Activated T-cell treated with anti-CD3 and anti-CD28 coated beads, Interleukin-2, amount 50 U/mL, for 4 hours (primary cell): ENCODE measurements at regions not wholly inside any gene's neighbourhood (a gene's known extent, or its start where the extent isn't known, plus 50 kb on each side); places are given as distances from the start of the nearest gene placed in this dataset.

Experiments
- ATAC-seq, 2 donors: fragments of 200-7000 bp; cut with Tn5 transposase; one replicate each; pipeline ENCODE4 v1.10.0; 2021
- DNase-seq: peaks from one replicate; pipeline ENCODE4 v3.0.0-alpha.2; 2020
- H3K27me3 Mint-ChIP-seq: one replicate; pipeline ENCODE4 v1.8.0; 2021; ENCODE audit warnings: low read depth, mixed read lengths
- H3K36me3 Mint-ChIP-seq: one replicate; pipeline ENCODE4 v1.8.0; 2022; ENCODE audit warnings: mixed read lengths; ENCODE audit not compliant: insufficient read depth
- H3K4me1 Mint-ChIP-seq: one replicate; pipeline ENCODE4 v1.8.0; 2021; ENCODE audit warnings: low read depth, mixed read lengths
- H3K4me3 Mint-ChIP-seq: one replicate; pipeline ENCODE4 v1.8.0; 2021; ENCODE audit warnings: mild to moderate bottlenecking, moderate library complexity, mixed read lengths
- H3K9me3 Mint-ChIP-seq: one replicate; pipeline ENCODE4 v1.8.0; 2021; ENCODE audit warnings: mixed read lengths

DNA sequence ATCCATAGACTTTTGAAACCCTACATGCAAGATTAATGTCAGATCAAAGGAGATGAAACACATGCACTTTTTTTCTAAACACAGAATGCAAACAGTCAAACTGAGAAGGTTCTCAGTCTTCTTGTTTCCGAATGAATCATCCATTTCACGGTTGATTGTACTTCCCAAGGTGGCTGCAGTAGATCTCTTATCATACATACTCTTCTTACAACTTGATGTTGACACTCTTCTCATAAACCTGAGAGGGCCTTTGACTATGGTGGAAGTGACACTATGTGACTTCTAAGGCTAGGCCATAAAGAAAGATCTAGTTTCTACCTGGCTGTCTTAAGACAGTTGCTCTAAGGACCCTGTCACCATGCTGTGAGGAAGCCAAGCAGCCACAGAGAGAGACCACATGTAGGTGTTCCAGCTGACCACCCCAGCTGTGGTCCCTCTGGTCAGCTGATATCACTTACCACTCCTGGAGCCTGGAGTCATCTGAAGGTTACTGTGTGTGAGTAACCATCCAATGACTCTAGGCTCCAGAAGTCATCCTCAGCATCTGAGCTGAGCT, 67.2 kb upstream of the HMGA2 start:
- Mint-ChIP-seq H3K4me1 (no peaks in the 10 kb centered on the region), H3K36me3 (no peaks in the 10 kb centered on the region), H3K9me3 (no peaks in the 10 kb centered on the region), H3K4me3 (no peak overlapping the region), H3K27me3 (peaks cover 8% of the 10 kb centered on the region)
- peak; percentile 90 to 91 for ATAC-seq
- no peak for DNase-seq

DNA sequence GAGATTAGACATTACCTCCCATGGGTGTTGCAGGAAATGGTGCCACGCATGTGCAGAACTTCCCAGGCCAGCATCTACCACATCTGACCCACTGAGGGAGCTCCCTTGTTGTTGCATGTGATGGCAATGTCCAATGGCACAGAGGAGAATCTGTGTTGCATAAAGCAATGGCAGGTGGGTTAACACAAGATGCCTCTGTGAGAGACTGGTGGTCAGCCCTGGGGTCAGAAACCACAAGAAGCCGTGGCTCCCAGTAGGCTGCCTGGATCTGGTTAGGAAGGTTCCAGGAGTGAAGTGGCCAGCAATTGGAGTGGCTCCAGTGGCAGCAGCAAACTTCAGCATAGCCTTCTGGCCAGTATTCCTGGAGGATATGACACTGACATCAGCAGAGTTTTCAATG, 65.9 kb upstream of the HMGA2 start:
- ATAC-seq: no peak
- Mint-ChIP-seq H3K4me3 (no peak overlapping the region), H3K4me1 (no peaks in the 10 kb centered on the region), H3K9me3 (no peaks in the 10 kb centered on the region), H3K27me3 (peaks cover 8% of the 10 kb centered on the region), H3K36me3 (no peaks in the 10 kb centered on the region)
- no peak for DNase-seq

DNA sequence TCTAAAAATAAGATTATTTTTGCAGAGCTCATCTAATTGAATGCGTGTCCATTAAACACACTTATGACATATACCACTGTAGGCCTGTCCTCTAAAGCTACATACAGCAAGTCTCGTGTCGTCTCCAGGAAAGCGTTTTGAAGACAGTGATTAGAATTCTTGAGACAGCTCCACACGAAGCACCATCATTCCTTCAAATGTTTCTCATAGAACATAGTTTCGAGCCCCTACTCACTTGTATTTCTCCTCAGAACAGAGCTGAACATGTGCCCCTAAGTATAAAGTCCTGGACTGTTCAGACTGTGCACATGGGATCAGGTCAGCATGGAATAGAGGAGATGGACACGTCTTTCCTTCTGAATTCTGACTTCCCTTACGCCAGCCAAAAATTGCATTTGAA, 64.5 kb upstream of the HMGA2 start:
- H3K9me3 Mint-ChIP-seq: no peaks in the 10 kb centered on the region
- no peaks in the 10 kb centered on the region for H3K4me1 Mint-ChIP-seq
- H3K27me3 Mint-ChIP-seq: peaks cover 8% of the 10 kb centered on the region
- ATAC-seq: no peak
- H3K4me3 Mint-ChIP-seq: no peak overlapping the region
- DNase-seq: no peak
- no peaks in the 10 kb centered on the region for H3K36me3 Mint-ChIP-seq

DNA sequence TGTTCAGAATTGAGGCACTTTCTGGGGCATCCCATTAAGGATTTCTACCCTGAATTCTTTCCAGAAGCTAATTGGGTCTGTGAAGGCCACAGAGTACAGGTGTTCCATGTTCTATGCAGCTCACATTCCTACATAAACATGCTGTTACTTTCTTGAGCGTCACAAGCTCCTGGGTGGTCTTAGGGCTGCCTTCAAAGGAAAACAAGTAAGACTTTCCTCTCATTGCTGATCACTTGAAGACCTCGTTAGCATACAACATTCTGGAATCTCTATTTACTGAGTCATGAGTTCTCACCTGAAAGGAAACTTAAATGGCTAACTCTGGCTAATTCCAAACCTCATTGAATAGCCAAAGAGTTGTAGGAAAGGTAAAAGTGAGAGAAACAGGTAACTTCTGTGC, 63.0 kb upstream of the HMGA2 start:
- Mint-ChIP-seq H3K27me3 (no peaks in the 10 kb centered on the region), H3K9me3 (no peaks in the 10 kb centered on the region), H3K4me1 (no peaks in the 10 kb centered on the region), H3K36me3 (no peaks in the 10 kb centered on the region), H3K4me3 (no peak overlapping the region)
- ATAC-seq (no peak), DNase-seq (no peak)

DNA sequence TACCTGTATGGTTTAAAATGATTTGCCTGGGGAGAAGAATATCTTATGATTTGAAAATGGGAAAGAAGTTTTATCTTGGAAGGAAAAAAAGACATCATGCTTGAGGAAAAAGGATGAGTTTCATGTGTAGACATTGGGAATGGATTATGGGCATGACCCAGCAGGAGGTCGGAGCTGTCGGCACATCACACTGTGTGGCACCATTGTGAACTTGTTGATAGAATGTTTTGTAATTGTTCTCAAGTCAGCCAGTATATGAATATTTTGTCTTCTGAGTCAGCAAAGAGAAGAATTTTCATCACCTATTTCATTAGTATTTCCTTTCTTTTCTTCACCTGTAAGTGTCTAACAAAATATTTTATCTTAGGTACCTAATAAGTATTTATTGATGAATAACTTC, 60.0 kb upstream of the HMGA2 start:
- no peak for DNase-seq
- no peaks in the 10 kb centered on the region for H3K9me3 Mint-ChIP-seq
- no peaks in the 10 kb centered on the region for H3K4me1 Mint-ChIP-seq

DNA sequence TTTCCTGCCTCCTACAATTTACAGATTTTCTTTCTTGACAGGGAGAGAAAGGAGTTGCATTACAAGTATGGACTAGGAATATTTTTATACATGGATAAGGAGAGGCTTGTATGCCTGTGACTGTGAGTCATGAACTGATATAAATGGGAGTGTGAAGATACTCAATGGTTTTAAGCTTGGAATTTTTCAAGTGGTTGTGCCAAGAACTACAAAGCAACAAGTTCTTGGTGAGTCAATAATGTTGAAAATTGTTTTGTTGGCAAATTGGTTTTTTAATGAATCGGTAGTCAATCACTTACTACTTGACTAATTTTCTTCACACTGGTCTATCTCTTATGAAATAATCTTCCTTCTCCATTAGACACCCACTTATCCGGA, 58.9 kb upstream of the HMGA2 start:
- H3K36me3 Mint-ChIP-seq: no peaks in the 10 kb centered on the region
- H3K4me3 Mint-ChIP-seq: no peak overlapping the region
- H3K27me3 Mint-ChIP-seq: peaks cover 6% of the 10 kb centered on the region
- no peaks in the 10 kb centered on the region for H3K9me3 Mint-ChIP-seq
- ATAC-seq (no peak), DNase-seq (no peak)
- H3K4me1 Mint-ChIP-seq: no peaks in the 10 kb centered on the region

More for the DNA sequence above, 60.0 kb upstream of the HMGA2 start:
- H3K36me3 Mint-ChIP-seq: no peaks in the 10 kb centered on the region
- ATAC-seq: no peak
- H3K27me3 Mint-ChIP-seq: peaks cover 4% of the 10 kb centered on the region
- no peak overlapping the region for H3K4me3 Mint-ChIP-seq

DNA sequence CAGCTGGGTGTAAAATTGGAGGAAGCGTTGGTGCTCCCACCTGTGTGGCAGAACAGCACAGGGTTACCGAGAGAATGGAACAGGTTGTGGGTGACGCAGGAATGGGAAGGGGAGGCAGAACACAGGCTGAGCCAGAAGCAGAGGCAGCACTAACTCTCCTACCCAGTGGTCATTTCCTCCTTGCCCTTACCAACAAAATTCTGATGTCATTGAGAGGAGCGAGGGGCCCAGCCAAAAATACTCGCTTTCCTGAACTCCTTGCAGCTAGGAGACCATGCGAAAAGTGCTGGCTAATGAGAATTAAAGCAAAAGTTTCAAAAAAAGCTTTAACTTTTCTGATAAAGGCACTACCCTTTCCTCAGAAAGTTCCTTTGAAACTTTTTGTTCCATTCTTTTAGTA, 54.4 kb upstream of the HMGA2 start:
- Mint-ChIP-seq H3K4me3 (no peak overlapping the region), H3K27me3 (peaks cover 6% of the 10 kb centered on the region), H3K4me1 (no peaks in the 10 kb centered on the region), H3K36me3 (no peaks in the 10 kb centered on the region), H3K9me3 (no peaks in the 10 kb centered on the region)
- DNase-seq (no peak), ATAC-seq (no peak)
